Gastroesophageal sphincter (tissue), 3 donors: ENCODE measurements at regions not wholly inside any gene's neighbourhood (a gene's known extent, or its start where the extent isn't known, plus 50 kb on each side); places are given as distances from the start of the nearest gene placed in this dataset.

ENCODE experiments used
- POLR2AphosphoS5 ChIP-seq: sonication (generic); formaldehyde crosslinking; IDR thresholded peaks from one replicate; pipeline ENCODE4 v1.6.1; 2017; ENCODE audit warnings: antibody characterized with exemption
- TF ChIP-seq, protein P1 (sequence below), 4 experiments: fragments of 200-600 bp in 2 of 4; fragments of 450-650 bp in 2 of 4; sonication (generic) in 1 of 4; IDR thresholded peaks; one replicate each; pipeline ENCODE4 v1.5.1; 2017 to 2019; ENCODE audit warnings: antibody characterized with exemption in 4 of 4, mild to moderate bottlenecking in 2 of 4, moderate library complexity in 2 of 4

DNA sequence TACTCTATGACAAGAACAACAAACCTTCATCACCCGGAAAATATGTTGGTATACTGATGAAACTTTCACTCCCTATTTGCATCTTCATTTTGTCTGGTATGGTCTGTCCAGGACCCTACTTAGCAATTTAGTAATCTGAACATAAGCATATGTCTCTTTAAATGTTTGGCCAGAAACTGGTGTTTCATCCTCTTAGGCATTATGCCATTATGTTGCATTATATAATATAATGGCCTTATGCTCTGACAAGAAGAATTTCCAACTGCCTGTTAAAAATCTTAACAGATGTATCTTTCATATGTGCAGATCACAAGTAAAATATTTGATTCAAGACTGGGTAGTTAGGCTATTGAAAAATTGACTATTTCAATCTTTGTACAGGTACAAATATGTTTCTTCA, 610.6 kb upstream of the PRR20A start:
- TF ChIP-seq, protein P1, sequence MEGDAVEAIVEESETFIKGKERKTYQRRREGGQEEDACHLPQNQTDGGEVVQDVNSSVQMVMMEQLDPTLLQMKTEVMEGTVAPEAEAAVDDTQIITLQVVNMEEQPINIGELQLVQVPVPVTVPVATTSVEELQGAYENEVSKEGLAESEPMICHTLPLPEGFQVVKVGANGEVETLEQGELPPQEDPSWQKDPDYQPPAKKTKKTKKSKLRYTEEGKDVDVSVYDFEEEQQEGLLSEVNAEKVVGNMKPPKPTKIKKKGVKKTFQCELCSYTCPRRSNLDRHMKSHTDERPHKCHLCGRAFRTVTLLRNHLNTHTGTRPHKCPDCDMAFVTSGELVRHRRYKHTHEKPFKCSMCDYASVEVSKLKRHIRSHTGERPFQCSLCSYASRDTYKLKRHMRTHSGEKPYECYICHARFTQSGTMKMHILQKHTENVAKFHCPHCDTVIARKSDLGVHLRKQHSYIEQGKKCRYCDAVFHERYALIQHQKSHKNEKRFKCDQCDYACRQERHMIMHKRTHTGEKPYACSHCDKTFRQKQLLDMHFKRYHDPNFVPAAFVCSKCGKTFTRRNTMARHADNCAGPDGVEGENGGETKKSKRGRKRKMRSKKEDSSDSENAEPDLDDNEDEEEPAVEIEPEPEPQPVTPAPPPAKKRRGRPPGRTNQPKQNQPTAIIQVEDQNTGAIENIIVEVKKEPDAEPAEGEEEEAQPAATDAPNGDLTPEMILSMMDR (IDR thresholded peaks at IDR 0.05) = no peak
- no peak for TF ChIP-seq POLR2AphosphoS5
